NT2/D1 (cell line): ENCODE measurements at regions not wholly inside any gene's neighbourhood (a gene's known extent, or its start where the extent isn't known, plus 50 kb on each side); places are given as distances from the start of the nearest gene placed in this dataset.

Experiments used
- DNase-seq: peaks from one replicate; pipeline ENCODE4 v3.0.0-alpha.2; 2011; ENCODE audit warnings: low read depth, low spot score
- H3K27me3 ChIP-seq: 2 replicates; pipeline ENCODE4 v1.6.0; 2011; ENCODE audit warnings: mild to moderate bottlenecking; ENCODE audit not compliant: insufficient read length, insufficient read depth
- H3K36me3 ChIP-seq: 2 replicates; pipeline ENCODE4 v1.6.1; 2011; ENCODE audit warnings: mild to moderate bottlenecking, low read length, mixed read lengths; ENCODE audit not compliant: insufficient read depth, insufficient read length
- H3K4me1 ChIP-seq: 2 replicates; pipeline ENCODE4 v1.5.1; 2011; ENCODE audit not compliant: insufficient read depth, insufficient read length
- H3K4me3 ChIP-seq: 2 replicates; pipeline ENCODE4 v1.5.1; 2011; ENCODE audit warnings: low read depth; ENCODE audit not compliant: insufficient read length
- H3K9ac ChIP-seq: 2 replicates; pipeline ENCODE4 v1.6.0; 2011; ENCODE audit warnings: low read depth; ENCODE audit not compliant: insufficient read length
- H3K9me3 ChIP-seq: 2 replicates; pipeline ENCODE4 v1.5.1; 2011; ENCODE audit warnings: mild to moderate bottlenecking, low read length; ENCODE audit not compliant: insufficient read depth
- SUZ12 ChIP-seq: IDR thresholded peaks from 2 replicates; pipeline ENCODE4 v1.6.1; 2011; ENCODE audit not compliant: insufficient read length, insufficient read depth; ENCODE audit errors: extremely low read depth
- YY1 ChIP-seq: IDR thresholded peaks from 2 replicates; pipeline ENCODE4 v1.6.1; 2011; ENCODE audit not compliant: insufficient read length, insufficient read depth
- ZNF274 ChIP-seq: IDR thresholded peaks from 2 replicates; pipeline ENCODE4 v1.6.1; 2011; ENCODE audit warnings: mild to moderate bottlenecking, low read depth, low read length

- H3K4me3 ChIP-seq: no peak overlapping the region
- no peak for TF ChIP-seq ZNF274
- no peak for TF ChIP-seq YY1
- TF ChIP-seq SUZ12: no peak
- no peak overlapping the region for H3K9ac ChIP-seq
- H3K36me3 ChIP-seq: no peaks in the 10 kb centered on the region
- H3K27me3 ChIP-seq: no peaks in the 10 kb centered on the region
- DNase-seq: no peak
- H3K4me1 ChIP-seq: no peaks in the 10 kb centered on the region
- H3K9me3 ChIP-seq: no peaks in the 10 kb centered on the region
Measured at GRCh38 chr13:112184261-112184660, 117.3 kb downstream of the SOX1 start.

- H3K4me3 ChIP-seq: no peak overlapping the region
Measured at GRCh38 chr13:112184851-112185371, 118.0 kb downstream of the SOX1 start.

GRCh38 chr13:112185466-112185865 lies 118.5 kb downstream of the SOX1 start:
- TF ChIP-seq YY1 (no peak), ZNF274 (no peak), SUZ12 (no peak)
- H3K4me1 ChIP-seq: no peaks in the 10 kb centered on the region

More at GRCh38 chr13:112184851-112185371, 118.0 kb downstream of the SOX1 start:
- H3K4me1 ChIP-seq: no peaks in the 10 kb centered on the region
- H3K36me3 ChIP-seq: no peaks in the 10 kb centered on the region
- no peaks in the 10 kb centered on the region for H3K27me3 ChIP-seq
- H3K9me3 ChIP-seq: no peaks in the 10 kb centered on the region
- no peak for DNase-seq
- H3K9ac ChIP-seq: no peak overlapping the region
- TF ChIP-seq YY1: no peak

GRCh38 chr13:112186091-112186490 lies 119.1 kb downstream of the SOX1 start:
- no peak for TF ChIP-seq YY1
- TF ChIP-seq SUZ12: no peak
- no peak for TF ChIP-seq ZNF274
- H3K4me3 ChIP-seq: no peak overlapping the region
- no peaks in the 10 kb centered on the region for H3K36me3 ChIP-seq
- H3K4me1 ChIP-seq: no peaks in the 10 kb centered on the region
- no peaks in the 10 kb centered on the region for H3K9me3 ChIP-seq
- no peaks in the 10 kb centered on the region for H3K27me3 ChIP-seq
- H3K9ac ChIP-seq: no peak overlapping the region
- DNase-seq: no peak

More at GRCh38 chr13:112185466-112185865, 118.5 kb downstream of the SOX1 start:
- Histone ChIP-seq H3K9ac (no peak overlapping the region), H3K27me3 (no peaks in the 10 kb centered on the region), H3K9me3 (no peaks in the 10 kb centered on the region), H3K4me3 (no peak overlapping the region), H3K36me3 (no peaks in the 10 kb centered on the region)
- DNase-seq: no peak

GRCh38 chr13:112187527-112188297 lies 120.8 kb downstream of the SOX1 start:
- no peak for DNase-seq
- Histone ChIP-seq H3K4me1 (no peaks in the 10 kb centered on the region), H3K27me3 (no peaks in the 10 kb centered on the region), H3K36me3 (no peaks in the 10 kb centered on the region), H3K9me3 (no peaks in the 10 kb centered on the region), H3K9ac (no peak overlapping the region), H3K4me3 (no peak overlapping the region)
- TF ChIP-seq SUZ12: no peak
- no peak for TF ChIP-seq ZNF274

GRCh38 chr13:112188298-112188610 lies 121.3 kb downstream of the SOX1 start:
- Histone ChIP-seq H3K4me1 (no peaks in the 10 kb centered on the region), H3K27me3 (no peaks in the 10 kb centered on the region), H3K4me3 (no peak overlapping the region), H3K9me3 (no peaks in the 10 kb centered on the region), H3K9ac (no peak overlapping the region), H3K36me3 (no peaks in the 10 kb centered on the region)
- DNase-seq: no peak
- TF ChIP-seq YY1 (no peak), ZNF274 (no peak), SUZ12 (no peak)

- Histone ChIP-seq H3K9ac (no peak overlapping the region), H3K4me3 (no peak overlapping the region), H3K9me3 (no peaks in the 10 kb centered on the region; the same call in 1 of the 2 replicates), H3K4me1 (no peaks in the 10 kb centered on the region), H3K27me3 (peaks cover 15% of the 10 kb centered on the region), H3K36me3 (no peaks in the 10 kb centered on the region)
- no peak for DNase-seq
- TF ChIP-seq YY1 (no peak), ZNF274 (no peak), SUZ12 (no peak)
Measured at GRCh38 chr13:112193463-112194166, 126.7 kb downstream of the SOX1 start.
